Mesendoderm (in vitro differentiated cells): ENCODE measurements at regions not wholly inside any gene's neighbourhood (a gene's known extent, or its start where the extent isn't known, plus 50 kb on each side); places are given as distances from the start of the nearest gene placed in this dataset.

Experiments
- DNase-seq: peaks from one replicate; pipeline ENCODE4 v3.0.0; 2013
- H2AK5ac ChIP-seq: 2 replicates; pipeline ENCODE4 v1.6.1; 2013; ENCODE audit warnings: low read length, inconsistent platforms
- H2BK120ac ChIP-seq: 2 replicates; pipeline ENCODE4 v1.6.1; 2013; ENCODE audit warnings: low read depth, mild to moderate bottlenecking, low read length, moderate library complexity, mixed read lengths
- H2BK15ac ChIP-seq: replicated peaks from 2 replicates; pipeline ENCODE4 v1.6.1; 2013; ENCODE audit warnings: low read depth, mild to moderate bottlenecking, moderate library complexity
- H2BK5ac ChIP-seq: 2 replicates; pipeline ENCODE4 v1.6.1; 2013; ENCODE audit warnings: low read length, inconsistent platforms
- H3K18ac ChIP-seq: 2 replicates; pipeline ENCODE4 v1.6.1; 2013; ENCODE audit warnings: mild to moderate bottlenecking, low read length, mixed read lengths
- H3K23ac ChIP-seq: one replicate; pipeline ENCODE4 v1.6.1; 2013; ENCODE audit warnings: low read length
- H3K27ac ChIP-seq: 2 replicates; pipeline ENCODE4 v1.5.1; 2013; ENCODE audit warnings: low read depth, mild to moderate bottlenecking, inconsistent platforms, low read length, moderate library complexity
- H3K27me3 ChIP-seq: 2 replicates; pipeline ENCODE4 v1.6.1; 2013; ENCODE audit warnings: low read length, control low read depth, mild to moderate bottlenecking, inconsistent platforms; ENCODE audit not compliant: insufficient read depth, poor library complexity
- H3K36me3 ChIP-seq: 2 replicates; pipeline ENCODE4 v1.6.1; 2013; ENCODE audit warnings: low read length, inconsistent platforms; ENCODE audit not compliant: control insufficient read depth, insufficient read depth
- H3K4ac ChIP-seq: one replicate; pipeline ENCODE4 v1.6.1; 2013; ENCODE audit warnings: low read depth, mild to moderate bottlenecking, low read length, moderate library complexity
- H3K4me1 ChIP-seq: 2 replicates; pipeline ENCODE4 v1.6.1; 2013; ENCODE audit warnings: low read depth, low read length, inconsistent platforms; ENCODE audit not compliant: control insufficient read depth
- H3K4me2 ChIP-seq: 2 replicates; pipeline ENCODE4 v1.6.1; 2013; ENCODE audit warnings: low read length
- H3K4me3 ChIP-seq: 2 replicates; pipeline ENCODE4 v1.5.1; 2013; ENCODE audit warnings: mild to moderate bottlenecking, low read length
- H3K56ac ChIP-seq: one replicate; pipeline ENCODE4 v1.6.1; 2013; ENCODE audit warnings: low read length
- H3K79me1 ChIP-seq: 2 replicates; pipeline ENCODE4 v1.6.1; 2013; ENCODE audit warnings: low read length, inconsistent platforms
- H3K79me2 ChIP-seq: 2 replicates; pipeline ENCODE4 v1.6.1; 2013; ENCODE audit warnings: mild to moderate bottlenecking, low read length; ENCODE audit not compliant: control insufficient read depth, insufficient read depth
- H3K9ac ChIP-seq: 2 replicates; pipeline ENCODE4 v1.6.1; 2013; ENCODE audit warnings: low read length, inconsistent platforms
- H4K5ac ChIP-seq: one replicate; pipeline ENCODE4 v1.6.1; 2013; ENCODE audit warnings: low read length
- H4K8ac ChIP-seq: one replicate; pipeline ENCODE4 v1.6.1; 2013; ENCODE audit warnings: low read depth, mild to moderate bottlenecking, control low read depth, low read length, moderate library complexity
- WGBS: extraction: QIAGEN DNeasy Blood & Tissue Kit; methylation state at CpG from one replicate; pipeline ENCODE4 v1.1.7; 2013; ENCODE audit warnings: low lambda C conversion rate, missing lambda C conversion rate; ENCODE audit not compliant: insufficient coverage; ENCODE audit errors: extremely low coverage; 5-methylcytosine and 5-hydroxymethylcytosine counted together

DNA sequence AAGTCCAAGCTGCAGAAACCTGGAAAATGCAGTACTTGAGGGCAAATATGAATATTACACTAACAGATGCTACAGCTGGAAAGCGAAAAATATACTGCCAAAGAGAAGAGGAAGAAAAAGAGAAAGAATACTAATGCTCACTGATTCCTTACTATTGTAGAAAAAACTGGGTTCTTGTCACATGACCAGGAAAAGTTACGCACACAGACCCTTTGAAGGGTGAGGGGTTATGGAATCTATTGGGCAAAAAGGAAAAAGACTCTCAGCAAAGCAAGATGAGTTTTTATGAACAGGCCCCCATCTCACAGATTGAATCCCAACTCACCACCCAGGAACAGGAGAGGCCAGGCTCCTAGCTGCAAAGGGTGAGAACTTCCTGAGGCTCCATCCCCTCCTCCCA lies 228.1 kb upstream of the KLF14 start:
- Histone ChIP-seq H2BK5ac (no peak overlapping the region), H4K5ac (no peak overlapping the region), H3K79me2 (no peaks in the 10 kb centered on the region), H3K27ac (no peak overlapping the region), H3K4me2 (no peak overlapping the region), H3K23ac (no peak overlapping the region), H3K27me3 (no peaks in the 10 kb centered on the region), H3K56ac (no peak overlapping the region), H3K4ac (no peak overlapping the region), H4K8ac (no peak overlapping the region), H2AK5ac (no peak overlapping the region), H3K36me3 (no peaks in the 10 kb centered on the region), H3K79me1 (no peaks in the 10 kb centered on the region), H2BK120ac (no peak overlapping the region), H2BK15ac (no peak overlapping the region), H3K4me1 (no peaks in the 10 kb centered on the region), H3K4me3 (no peak overlapping the region), H3K18ac (no peak overlapping the region), H3K9ac (no peak overlapping the region)
- DNase-seq = no peak
- WGBS = no CpG with 5 or more reads among the region's 2 CpGs

DNA sequence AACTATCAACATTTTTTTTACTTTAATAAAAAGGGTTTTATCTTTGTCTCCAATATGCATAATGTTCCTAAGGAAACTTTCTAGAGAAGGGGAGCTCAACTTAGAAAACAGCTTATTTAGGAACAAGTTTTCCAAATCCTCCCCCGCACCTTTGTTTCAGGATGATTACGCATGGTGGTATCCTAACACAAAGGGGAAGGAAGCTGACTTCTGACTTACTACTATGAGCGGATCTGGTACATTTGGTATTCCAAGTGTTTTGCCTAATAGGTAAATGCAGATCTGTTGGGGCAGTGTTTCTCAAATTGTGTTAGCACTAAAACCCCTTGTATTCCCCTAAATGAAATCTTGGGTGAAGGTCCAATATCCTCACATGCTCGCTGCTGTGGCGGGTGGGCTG lies 229.3 kb upstream of the KLF14 start:
- H2BK120ac ChIP-seq = no peak overlapping the region
- H3K4me2 ChIP-seq = no peak overlapping the region
- no peak overlapping the region for H3K23ac ChIP-seq
- no peaks in the 10 kb centered on the region for H3K79me1 ChIP-seq
- H3K4ac ChIP-seq = no peak overlapping the region
- no peak overlapping the region for H2BK5ac ChIP-seq
- H3K9ac ChIP-seq = no peak overlapping the region
- no peaks in the 10 kb centered on the region for H3K4me1 ChIP-seq
- no peaks in the 10 kb centered on the region for H3K27me3 ChIP-seq
- H2BK15ac ChIP-seq = no peak overlapping the region
- no peak overlapping the region for H3K18ac ChIP-seq
- no CpG with 5 or more reads among the region's 5 CpGs for WGBS
- H3K79me2 ChIP-seq = no peaks in the 10 kb centered on the region
- no peak overlapping the region for H3K56ac ChIP-seq
- H4K5ac ChIP-seq = no peak overlapping the region
- no peak overlapping the region for H3K4me3 ChIP-seq
- no peak overlapping the region for H4K8ac ChIP-seq
- DNase-seq = no peak
- H3K27ac ChIP-seq = no peak overlapping the region
- no peaks in the 10 kb centered on the region for H3K36me3 ChIP-seq
- no peak overlapping the region for H2AK5ac ChIP-seq

DNA sequence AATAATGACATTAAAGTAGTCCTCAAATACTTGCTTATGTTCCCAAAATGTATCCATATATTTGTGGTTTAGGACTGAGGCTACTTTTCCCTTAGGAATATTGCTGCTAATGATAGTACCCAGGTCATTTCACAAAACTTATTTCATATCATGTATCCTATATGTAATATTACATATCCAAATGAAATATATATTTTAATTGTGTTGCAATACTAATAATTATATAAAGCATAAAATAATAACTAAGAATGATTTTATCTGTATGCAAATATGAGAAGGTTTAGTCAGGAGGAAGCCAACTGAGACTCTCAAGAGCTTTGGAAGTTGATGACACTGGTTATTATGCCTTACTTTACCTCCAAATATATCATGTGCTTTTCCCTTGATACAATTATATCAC lies 231.5 kb upstream of the KLF14 start:
- H3K4me3 ChIP-seq = no peak overlapping the region
- no peaks in the 10 kb centered on the region for H3K4me1 ChIP-seq
- H2BK15ac ChIP-seq = no peak overlapping the region
- H3K79me1 ChIP-seq = no peaks in the 10 kb centered on the region
- H2BK5ac ChIP-seq = no peak overlapping the region
- no peak for DNase-seq
- no peak overlapping the region for H4K5ac ChIP-seq
- no peak overlapping the region for H3K4me2 ChIP-seq
- no peak overlapping the region for H3K56ac ChIP-seq
- no peaks in the 10 kb centered on the region for H3K27me3 ChIP-seq
- no peaks in the 10 kb centered on the region for H3K36me3 ChIP-seq
- no peak overlapping the region for H3K9ac ChIP-seq
- H2AK5ac ChIP-seq = no peak overlapping the region
- no peak overlapping the region for H3K4ac ChIP-seq
- H3K79me2 ChIP-seq = no peaks in the 10 kb centered on the region
- H3K27ac ChIP-seq = no peak overlapping the region
- H4K8ac ChIP-seq = no peak overlapping the region
- no peak overlapping the region for H3K23ac ChIP-seq
- H2BK120ac ChIP-seq = no peak overlapping the region
- no peak overlapping the region for H3K18ac ChIP-seq

DNA sequence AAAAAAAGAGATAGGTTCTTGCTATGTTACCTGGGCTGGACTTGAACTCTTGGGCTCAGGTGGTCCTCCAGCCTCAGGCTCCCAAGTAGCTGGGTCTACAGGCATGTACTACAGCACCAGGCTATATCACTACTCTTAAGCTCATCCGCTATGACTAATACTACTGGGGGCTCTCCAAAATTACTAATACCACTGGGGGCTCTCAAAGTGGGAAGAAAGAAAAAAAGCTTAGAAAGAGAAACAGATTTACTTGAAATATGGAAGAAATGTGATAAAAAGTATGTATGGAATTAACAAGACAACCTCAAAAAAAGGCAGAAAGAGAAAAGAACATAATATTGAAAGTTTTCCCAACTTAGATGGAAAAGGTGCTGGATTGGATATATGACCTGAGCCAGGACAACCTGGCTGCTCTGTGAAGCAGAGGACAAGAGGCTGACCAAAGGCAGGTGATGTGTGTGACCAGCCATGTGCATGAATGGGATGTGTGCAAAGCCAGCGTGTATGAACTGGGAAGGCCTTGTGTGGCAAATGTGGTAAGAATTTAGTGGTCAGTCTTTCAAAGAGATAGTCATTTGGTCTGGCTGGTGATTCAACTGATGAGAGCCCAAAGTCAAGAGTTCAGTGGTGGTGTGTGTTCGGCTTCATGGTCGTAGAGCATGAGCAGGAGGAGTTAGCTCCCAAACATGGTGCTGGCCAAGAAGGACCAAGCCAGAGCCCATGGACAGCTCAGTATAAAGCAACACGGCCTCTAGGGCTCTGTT lies 232.4 kb upstream of the KLF14 start:
- Histone ChIP-seq H3K18ac (no peak overlapping the region), H3K4ac (no peak overlapping the region), H3K56ac (no peak overlapping the region), H3K79me1 (no peaks in the 10 kb centered on the region), H2BK5ac (no peak overlapping the region), H3K27me3 (no peaks in the 10 kb centered on the region), H2BK120ac (no peak overlapping the region), H3K36me3 (no peaks in the 10 kb centered on the region), H3K23ac (no peak overlapping the region), H3K4me3 (no peak overlapping the region), H2AK5ac (no peak overlapping the region), H3K79me2 (no peaks in the 10 kb centered on the region), H2BK15ac (no peak overlapping the region), H3K4me1 (no peaks in the 10 kb centered on the region), H3K4me2 (no peak overlapping the region), H3K27ac (no peak overlapping the region), H4K8ac (no peak overlapping the region), H3K9ac (no peak overlapping the region), H4K5ac (no peak overlapping the region)
- DNase-seq = no peak
- no CpG with 5 or more reads among the region's 5 CpGs for WGBS

DNA sequence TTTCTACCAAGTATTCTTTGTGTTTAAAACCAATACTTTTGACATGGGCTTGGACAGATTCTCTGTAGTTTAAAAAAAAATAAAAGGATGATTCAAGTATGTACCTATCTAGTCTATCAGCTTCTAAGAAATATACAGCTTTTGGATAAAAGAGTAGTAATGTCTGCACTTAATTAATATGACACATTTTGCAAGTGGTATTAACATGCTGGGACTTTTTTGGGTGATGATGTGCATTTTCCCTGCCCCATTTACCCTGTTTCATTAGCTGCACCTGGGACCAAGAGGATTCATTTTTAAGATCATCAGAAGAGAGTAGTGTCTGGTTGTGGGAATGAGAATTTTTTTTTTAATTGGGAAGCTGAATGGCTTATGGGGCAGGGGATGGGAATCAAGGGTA lies 236.2 kb upstream of the KLF14 start:
- no peak overlapping the region for H3K4ac ChIP-seq

DNA sequence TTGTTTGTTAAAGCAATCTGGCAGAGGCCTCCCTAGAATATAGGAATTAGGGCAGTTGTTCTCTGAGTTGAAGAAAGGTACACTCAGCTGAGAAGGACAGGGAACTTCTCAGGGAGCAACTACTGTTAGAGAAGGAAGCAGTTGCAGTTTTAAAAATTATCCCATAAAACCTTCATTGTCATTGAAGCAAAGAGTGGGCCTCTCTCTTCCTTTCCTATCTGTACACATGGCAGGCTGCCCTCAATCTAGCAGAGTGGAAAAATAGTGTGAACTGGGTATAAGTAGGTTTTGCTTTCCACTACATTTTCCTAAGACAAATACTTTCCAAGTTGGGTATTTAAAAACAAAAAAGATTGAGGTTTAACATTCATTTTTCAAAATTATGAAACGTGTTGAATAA lies 236.7 kb upstream of the KLF14 start:
- H3K36me3 ChIP-seq = no peaks in the 10 kb centered on the region
- H2BK5ac ChIP-seq = no peak overlapping the region
- H3K4me2 ChIP-seq = no peak overlapping the region
- H3K18ac ChIP-seq = no peak overlapping the region
- H2BK15ac ChIP-seq = no peak overlapping the region
- no peak overlapping the region for H3K23ac ChIP-seq
- WGBS = no CpG with 5 or more reads among the region's 1 CpG
- H3K56ac ChIP-seq = no peak overlapping the region
- no peak overlapping the region for H3K27ac ChIP-seq
- H3K4ac ChIP-seq = no peak overlapping the region
- H4K8ac ChIP-seq = no peak overlapping the region
- H3K4me1 ChIP-seq = no peaks in the 10 kb centered on the region
- no peaks in the 10 kb centered on the region for H3K27me3 ChIP-seq
- DNase-seq = no peak
- no peaks in the 10 kb centered on the region for H3K79me1 ChIP-seq
- no peaks in the 10 kb centered on the region for H3K79me2 ChIP-seq
- no peak overlapping the region for H2AK5ac ChIP-seq
- H3K4me3 ChIP-seq = no peak overlapping the region
- H3K9ac ChIP-seq = no peak overlapping the region
- no peak overlapping the region for H4K5ac ChIP-seq
- no peak overlapping the region for H2BK120ac ChIP-seq

More for the DNA sequence above, 236.2 kb upstream of the KLF14 start:
- Histone ChIP-seq H3K79me1 (no peaks in the 10 kb centered on the region), H3K79me2 (no peaks in the 10 kb centered on the region), H3K4me2 (no peak overlapping the region), H2AK5ac (no peak overlapping the region), H3K36me3 (no peaks in the 10 kb centered on the region), H3K27ac (no peak overlapping the region), H4K8ac (no peak overlapping the region), H3K4me3 (no peak overlapping the region), H3K18ac (no peak overlapping the region), H3K23ac (no peak overlapping the region), H2BK15ac (no peak overlapping the region), H3K56ac (no peak overlapping the region), H2BK120ac (no peak overlapping the region), H4K5ac (no peak overlapping the region), H3K9ac (no peak overlapping the region), H2BK5ac (no peak overlapping the region), H3K27me3 (no peaks in the 10 kb centered on the region), H3K4me1 (no peaks in the 10 kb centered on the region)
- DNase-seq = no peak
